Posterior vena cava (tissue), 2 donors: ENCODE measurements at regions not wholly inside any gene's neighbourhood (a gene's known extent, or its start where the extent isn't known, plus 50 kb on each side); places are given as distances from the start of the nearest gene placed in this dataset.
A peak's percentile ranks its signal among the peaks of the same experiment; 100 is the strongest.

Source experiments
- DNase-seq: peaks from one replicate; pipeline ENCODE4 v3.0.0-alpha.2; 2020; ENCODE audit warnings: low spot score
- intact Hi-C, 2 donors: fragments of 100-400 bp; cut with DNase I; formaldehyde crosslinking; loops; one replicate each; pipeline versions ENCODE4 v1.14.1 to v1.14.2; 2022 to 2023
- donor health status: DM: yes; HTN: yes; CAD: no.
- donor health status: DM: yes; HTN: yes; CAD: no.

GRCh38 chr11:70486731-70487130 lies 88.4 kb downstream of the CTTN start:
- intact Hi-C loops: no loop called here
- no peak for DNase-seq

- DNase-seq: peak; percentile 41
- intact Hi-C loops: no loop called here
Observed at GRCh38 chr11:70487160-70487559, 88.8 kb downstream of the CTTN start.

DNA sequence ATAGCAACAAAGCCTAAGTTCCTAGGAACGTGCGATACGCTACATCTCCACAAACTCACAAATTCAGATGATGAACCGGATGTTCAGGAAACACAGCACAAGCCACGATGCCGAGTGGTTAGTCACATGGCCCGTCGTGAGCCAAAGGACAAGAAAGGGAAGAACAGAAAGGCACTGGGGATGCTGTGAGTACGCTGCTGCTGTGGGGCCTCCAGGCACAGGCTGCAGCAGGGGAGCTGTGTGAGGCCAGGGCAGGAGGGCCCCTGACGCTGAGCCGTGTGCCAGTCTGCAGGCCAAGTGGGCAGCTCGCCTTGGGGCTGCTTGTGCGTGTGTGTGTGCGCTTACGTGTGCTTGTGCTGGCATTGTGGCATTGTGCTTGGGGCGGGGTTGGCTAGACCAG lies 89.4 kb downstream of the CTTN start:
- intact Hi-C loops: no loop called here
- peak; percentile 69 for DNase-seq

- intact Hi-C loops: no loop called here
Observed at GRCh38 chr11:70488171-70488703, 89.9 kb downstream of the CTTN start.

GRCh38 chr11:70489276-70489675 lies 90.9 kb downstream of the CTTN start:
- intact Hi-C loops: no loop called here
- no peak for DNase-seq

More at GRCh38 chr11:70488171-70488703, 89.9 kb downstream of the CTTN start:
- DNase-seq: peak; percentile 19

DNA sequence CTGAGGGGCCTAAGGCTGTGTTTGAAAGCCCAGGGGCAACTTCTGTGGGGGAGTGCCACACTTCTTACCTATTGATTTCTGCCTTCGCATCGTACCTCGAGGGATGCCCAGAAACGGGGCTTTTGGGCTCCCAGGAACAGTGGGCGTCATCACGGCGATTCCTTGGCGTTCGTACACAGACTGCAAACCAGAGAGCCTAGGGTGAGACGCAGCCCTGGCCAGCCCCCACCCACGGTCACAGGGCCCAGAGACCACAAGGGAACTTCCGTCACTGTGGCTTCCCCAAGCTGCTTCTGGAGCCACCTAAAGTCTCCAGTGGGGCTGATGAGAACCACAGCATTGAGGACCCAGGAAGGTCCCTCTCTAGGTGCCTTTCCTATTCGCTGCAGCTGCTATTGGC lies 91.9 kb downstream of the CTTN start:
- intact Hi-C loops: no loop called here
- peak; percentile 64 for DNase-seq

DNA sequence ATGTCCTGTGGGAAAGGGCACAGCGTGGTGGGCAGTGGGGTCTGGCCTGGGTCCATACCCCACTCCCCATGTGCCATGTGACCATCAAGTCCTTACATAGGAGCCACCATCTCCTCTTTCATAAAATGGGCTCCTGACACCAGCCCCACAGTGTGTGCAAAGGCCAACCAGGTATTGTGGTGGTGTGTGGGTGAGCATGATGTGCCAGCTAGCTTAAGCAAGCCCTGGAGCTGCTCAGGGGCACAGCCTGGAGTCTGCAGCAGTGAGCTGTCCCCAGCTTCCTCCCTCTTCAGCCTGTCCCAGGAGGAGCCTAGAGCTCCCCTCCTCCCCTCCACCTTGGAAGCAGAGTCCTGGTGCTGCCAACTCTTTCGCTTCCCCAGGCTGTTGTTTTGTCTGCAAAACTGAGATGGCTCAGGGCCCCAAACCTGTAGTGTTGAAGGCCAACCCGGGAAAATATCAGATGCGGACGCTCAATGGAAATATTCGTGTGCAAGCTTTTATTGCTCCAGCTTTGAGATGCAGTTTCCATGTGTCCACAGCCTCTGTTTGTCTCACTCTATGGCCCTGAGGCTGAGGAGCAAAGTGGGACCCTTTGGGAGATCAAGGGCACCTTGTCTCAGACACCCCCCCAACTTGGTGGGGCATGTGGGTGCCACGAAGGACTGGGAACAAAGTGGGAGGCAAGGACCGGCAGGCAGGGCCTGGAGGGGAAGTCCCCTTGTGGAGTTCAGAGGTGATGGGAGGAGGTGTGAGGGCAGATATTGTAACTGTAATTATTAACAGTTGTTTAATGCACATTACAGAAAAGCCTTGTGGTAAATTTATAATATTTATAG lies 92.6 kb downstream of the CTTN start:
- intact Hi-C loops: no loop called here
- peak; percentile 46 for DNase-seq

DNA sequence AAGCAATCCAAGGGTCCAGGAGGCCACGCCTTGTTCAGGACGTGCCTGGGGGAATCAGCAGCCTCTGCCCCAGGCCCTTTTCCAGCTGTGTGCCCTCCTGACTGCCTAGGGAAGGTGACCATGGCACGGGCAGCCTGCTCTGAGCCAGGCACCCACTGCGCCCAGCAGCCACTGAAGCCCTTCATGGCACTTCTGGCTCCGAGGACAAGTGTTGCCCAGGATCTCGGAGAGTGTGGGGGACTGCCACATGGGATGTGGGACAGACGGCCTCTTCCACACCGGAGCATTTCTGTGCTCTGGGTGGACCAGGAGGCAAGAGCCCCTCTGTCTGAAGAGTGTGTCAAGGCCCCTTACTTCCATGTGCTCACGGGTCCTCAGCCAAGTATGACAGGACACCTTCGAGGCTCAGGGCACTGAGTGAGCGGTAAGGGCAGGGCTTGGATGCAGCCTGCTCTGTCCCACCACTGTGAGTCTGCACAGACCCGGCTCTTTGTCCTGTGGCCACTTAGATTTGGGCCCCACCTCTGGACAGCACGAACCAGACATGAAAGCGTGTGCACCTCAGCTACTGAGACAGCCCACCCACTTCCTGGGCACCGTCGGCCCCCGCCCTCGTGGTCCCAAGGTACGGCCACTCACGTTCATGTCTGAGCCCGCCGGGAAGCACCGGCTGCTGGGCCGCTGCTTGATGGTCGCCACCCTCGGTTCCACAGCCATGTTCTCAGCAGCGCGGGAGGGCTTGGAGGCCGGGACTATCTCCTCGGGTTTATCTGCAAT lies 93.6 kb downstream of the CTTN start:
- intact Hi-C loops: no loop called here
- DNase-seq: peak; percentile 74

GRCh38 chr11:70493089-70493474 lies 94.8 kb downstream of the CTTN start:
- intact Hi-C loops: no loop called here
- DNase-seq: no peak

DNA sequence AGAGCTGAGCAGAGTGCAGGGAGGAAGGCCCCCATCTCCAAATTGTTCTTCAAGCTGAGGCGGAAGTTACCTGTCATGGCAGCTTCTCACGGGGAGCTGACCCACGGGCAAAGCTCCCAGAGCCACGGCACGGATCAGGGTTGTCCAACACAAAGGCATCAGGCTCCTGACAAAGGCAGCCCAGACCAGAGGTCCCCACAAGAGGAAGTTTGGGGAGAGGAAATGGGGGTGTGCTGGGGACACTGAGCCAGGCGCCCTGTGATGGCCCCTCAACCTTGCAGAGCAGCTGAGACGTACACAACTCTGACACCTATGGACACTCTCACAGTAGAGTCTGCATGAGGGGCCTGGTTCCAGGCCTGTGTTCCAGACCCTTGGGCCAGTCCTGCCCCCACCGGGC lies 95.6 kb downstream of the CTTN start:
- intact Hi-C loops: no loop called here
- peak; percentile 73 for DNase-seq

- peak; percentile 66 for DNase-seq
- intact Hi-C loops: no loop called here
Observed at GRCh38 chr11:70494559-70495350, 96.4 kb downstream of the CTTN start.

- DNase-seq: peak; percentile 58
- intact Hi-C loops: no loop called here
Observed at GRCh38 chr11:70495351-70496310, 97.3 kb downstream of the CTTN start.

- DNase-seq: peak; percentile 56
- intact Hi-C loops: no loop called here
Observed at GRCh38 chr11:70496591-70497535, 98.5 kb downstream of the CTTN start.

DNA sequence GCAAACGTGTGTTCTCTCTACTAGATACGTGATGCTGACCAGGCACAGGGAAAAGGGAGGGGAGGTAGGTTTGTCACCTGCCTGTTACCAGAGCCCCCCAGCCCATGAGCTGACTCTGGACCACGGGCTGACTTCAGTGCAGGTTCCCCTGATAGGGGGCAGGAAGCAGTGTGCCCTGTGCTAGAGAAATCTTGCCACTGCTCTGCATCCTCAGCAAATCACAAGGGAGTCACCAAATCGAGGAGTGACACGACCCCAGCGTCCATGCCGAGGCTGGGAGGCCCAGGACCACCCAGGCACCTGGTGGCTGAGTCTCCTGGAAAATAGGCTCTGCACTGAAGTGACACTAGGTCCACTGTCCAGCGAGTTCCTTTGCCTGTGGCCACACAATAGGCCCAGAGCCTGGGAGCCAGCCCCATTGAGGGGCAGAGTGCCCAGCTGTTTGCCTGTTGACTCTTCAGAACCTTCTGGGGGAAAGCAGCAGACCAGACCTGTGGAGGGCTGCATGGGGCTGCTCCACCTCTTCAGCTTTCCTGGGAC lies 99.3 kb downstream of the CTTN start:
- DNase-seq: peak; percentile 64
- intact Hi-C loops: no loop called here

GRCh38 chr11:70498171-70498571 lies 99.8 kb downstream of the CTTN start:
- peak; percentile 35 for DNase-seq
- intact Hi-C loops: no loop called here

DNA sequence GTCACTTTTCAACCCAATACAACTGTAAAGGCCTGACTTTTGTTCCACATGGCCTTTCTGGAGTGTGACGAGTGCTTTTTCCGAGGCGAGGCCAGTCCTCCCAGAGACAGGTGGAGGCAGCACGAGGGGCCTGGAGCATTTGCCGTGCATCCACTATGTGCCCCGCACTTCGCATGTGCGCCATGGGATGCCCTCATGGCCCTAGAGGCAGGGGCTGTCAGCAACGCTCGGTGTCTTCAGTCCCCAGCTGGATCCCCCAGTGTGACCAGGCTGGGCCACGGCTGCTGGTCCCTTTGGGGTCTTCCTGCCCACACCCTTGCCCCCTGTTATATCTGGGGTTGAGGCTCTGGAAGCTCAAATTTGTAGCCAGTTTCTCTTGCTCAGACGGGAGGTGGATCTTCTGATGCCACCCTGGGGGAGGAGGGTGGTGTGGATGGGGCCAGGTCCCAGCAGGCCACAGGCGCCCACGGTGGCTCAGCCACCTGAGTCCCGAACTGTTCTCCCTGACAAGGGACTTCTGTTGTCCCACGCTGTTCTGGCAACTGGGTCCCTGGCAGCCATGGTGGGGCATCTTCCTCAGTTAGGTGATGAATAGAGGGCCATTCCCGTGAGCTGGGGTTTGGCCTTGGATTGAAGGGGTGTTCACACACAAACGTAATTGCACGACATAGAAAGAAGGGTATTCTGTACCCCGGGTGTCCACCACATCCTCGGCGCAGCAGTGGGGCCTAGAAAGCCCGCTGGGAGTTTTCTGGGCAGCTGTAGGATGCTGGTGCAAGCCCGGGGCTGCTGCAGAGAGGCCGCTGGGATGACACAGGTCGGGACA lies 100.9 kb downstream of the CTTN start:
- peak; percentile 76 for DNase-seq
- intact Hi-C loops: no loop called here
